ENCODE measurements at regions not wholly inside any gene's neighbourhood (a gene's known extent, or its start where the extent isn't known, plus 50 kb on each side); places are given as distances from the start of the nearest gene placed in this dataset.

DNA sequence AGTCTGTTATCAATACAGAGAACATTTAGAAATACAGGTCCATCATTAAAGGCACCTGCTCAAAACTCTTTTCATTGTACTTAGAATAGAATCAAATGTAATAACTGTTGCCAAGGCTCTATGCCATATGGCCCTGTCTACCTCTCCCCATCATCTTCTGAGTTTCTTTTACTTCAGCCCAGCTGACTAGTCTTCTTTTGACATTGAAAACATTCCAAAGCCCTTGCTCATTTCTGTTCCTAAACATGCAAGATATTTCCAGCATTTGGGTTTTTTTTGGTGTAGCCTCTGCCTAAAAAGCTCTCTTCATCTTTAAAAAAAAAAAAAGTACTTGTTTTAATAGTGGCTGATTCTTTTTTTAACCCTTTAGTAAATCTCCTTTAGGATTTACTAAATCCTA, 165.5 kb upstream of the SMIM30 start:
- RAD21 ChIA-PET (ENCODE audit: unreplicated experiment) = interaction anchor here (0.6 kb wide), 1 partner anchor 198 kb away, joined by 6 read pairs; no protein-coding TSS in a partner anchor
- no peak for ATAC-seq
- TF ChIP-seq ZNF24 (IDR thresholded peaks at IDR 0.05) = no peak
- TF ChIP-seq FOS (IDR thresholded peaks at IDR 0.05; ENCODE audit: borderline replicate concordance, extremely low read depth, insufficient read length) = no peak
- TF ChIP-seq CREB1 (IDR thresholded peaks at IDR 0.05; ENCODE audit: low read depth) = no peak
- TF ChIP-seq, protein P1, sequence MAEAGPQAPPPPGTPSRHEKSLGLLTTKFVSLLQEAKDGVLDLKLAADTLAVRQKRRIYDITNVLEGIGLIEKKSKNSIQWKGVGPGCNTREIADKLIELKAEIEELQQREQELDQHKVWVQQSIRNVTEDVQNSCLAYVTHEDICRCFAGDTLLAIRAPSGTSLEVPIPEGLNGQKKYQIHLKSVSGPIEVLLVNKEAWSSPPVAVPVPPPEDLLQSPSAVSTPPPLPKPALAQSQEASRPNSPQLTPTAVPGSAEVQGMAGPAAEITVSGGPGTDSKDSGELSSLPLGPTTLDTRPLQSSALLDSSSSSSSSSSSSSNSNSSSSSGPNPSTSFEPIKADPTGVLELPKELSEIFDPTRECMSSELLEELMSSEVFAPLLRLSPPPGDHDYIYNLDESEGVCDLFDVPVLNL (IDR thresholded peaks at IDR 0.05; ENCODE audit: low read depth, low read length) = no peak
- no peak for TF ChIP-seq SUPT20H (IDR thresholded peaks at IDR 0.05; ENCODE audit: borderline replicate concordance, control insufficient read depth, low read depth, low read length)
- no peak for TF ChIP-seq TARDBP (IDR thresholded peaks at IDR 0.05; ENCODE audit: borderline replicate concordance)
- no peak for TF ChIP-seq HDGF (IDR thresholded peaks at IDR 0.05)
- TF ChIP-seq SREBF1 (IDR thresholded peaks at IDR 0.05; ENCODE audit: low read length) = no peak
- TF ChIP-seq, protein P2, sequence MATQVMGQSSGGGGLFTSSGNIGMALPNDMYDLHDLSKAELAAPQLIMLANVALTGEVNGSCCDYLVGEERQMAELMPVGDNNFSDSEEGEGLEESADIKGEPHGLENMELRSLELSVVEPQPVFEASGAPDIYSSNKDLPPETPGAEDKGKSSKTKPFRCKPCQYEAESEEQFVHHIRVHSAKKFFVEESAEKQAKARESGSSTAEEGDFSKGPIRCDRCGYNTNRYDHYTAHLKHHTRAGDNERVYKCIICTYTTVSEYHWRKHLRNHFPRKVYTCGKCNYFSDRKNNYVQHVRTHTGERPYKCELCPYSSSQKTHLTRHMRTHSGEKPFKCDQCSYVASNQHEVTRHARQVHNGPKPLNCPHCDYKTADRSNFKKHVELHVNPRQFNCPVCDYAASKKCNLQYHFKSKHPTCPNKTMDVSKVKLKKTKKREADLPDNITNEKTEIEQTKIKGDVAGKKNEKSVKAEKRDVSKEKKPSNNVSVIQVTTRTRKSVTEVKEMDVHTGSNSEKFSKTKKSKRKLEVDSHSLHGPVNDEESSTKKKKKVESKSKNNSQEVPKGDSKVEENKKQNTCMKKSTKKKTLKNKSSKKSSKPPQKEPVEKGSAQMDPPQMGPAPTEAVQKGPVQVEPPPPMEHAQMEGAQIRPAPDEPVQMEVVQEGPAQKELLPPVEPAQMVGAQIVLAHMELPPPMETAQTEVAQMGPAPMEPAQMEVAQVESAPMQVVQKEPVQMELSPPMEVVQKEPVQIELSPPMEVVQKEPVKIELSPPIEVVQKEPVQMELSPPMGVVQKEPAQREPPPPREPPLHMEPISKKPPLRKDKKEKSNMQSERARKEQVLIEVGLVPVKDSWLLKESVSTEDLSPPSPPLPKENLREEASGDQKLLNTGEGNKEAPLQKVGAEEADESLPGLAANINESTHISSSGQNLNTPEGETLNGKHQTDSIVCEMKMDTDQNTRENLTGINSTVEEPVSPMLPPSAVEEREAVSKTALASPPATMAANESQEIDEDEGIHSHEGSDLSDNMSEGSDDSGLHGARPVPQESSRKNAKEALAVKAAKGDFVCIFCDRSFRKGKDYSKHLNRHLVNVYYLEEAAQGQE (IDR thresholded peaks at IDR 0.05; ENCODE audit: low read depth, low read length) = no peak
- no peak for TF ChIP-seq EED (IDR thresholded peaks at IDR 0.05; ENCODE audit: low read depth)
- no peak for TF ChIP-seq WRNIP1 (IDR thresholded peaks at IDR 0.05; ENCODE audit: borderline replicate concordance, low read depth, low read length)
- no peak for TF ChIP-seq PAX8 (IDR thresholded peaks at IDR 0.05)
- no peak for TF ChIP-seq YY1 (IDR thresholded peaks at IDR 0.05; ENCODE audit: low read depth, low read length)
- TF ChIP-seq, protein P3, sequence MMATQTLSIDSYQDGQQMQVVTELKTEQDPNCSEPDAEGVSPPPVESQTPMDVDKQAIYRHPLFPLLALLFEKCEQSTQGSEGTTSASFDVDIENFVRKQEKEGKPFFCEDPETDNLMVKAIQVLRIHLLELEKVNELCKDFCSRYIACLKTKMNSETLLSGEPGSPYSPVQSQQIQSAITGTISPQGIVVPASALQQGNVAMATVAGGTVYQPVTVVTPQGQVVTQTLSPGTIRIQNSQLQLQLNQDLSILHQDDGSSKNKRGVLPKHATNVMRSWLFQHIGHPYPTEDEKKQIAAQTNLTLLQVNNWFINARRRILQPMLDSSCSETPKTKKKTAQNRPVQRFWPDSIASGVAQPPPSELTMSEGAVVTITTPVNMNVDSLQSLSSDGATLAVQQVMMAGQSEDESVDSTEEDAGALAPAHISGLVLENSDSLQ (IDR thresholded peaks at IDR 0.05) = no peak
- TF ChIP-seq POU2F2 (IDR thresholded peaks at IDR 0.05; ENCODE audit: borderline replicate concordance, low read depth, low read length) = no peak
- TF ChIP-seq, protein P4, sequence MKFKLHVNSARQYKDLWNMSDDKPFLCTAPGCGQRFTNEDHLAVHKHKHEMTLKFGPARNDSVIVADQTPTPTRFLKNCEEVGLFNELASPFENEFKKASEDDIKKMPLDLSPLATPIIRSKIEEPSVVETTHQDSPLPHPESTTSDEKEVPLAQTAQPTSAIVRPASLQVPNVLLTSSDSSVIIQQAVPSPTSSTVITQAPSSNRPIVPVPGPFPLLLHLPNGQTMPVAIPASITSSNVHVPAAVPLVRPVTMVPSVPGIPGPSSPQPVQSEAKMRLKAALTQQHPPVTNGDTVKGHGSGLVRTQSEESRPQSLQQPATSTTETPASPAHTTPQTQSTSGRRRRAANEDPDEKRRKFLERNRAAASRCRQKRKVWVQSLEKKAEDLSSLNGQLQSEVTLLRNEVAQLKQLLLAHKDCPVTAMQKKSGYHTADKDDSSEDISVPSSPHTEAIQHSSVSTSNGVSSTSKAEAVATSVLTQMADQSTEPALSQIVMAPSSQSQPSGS (IDR thresholded peaks at IDR 0.05; ENCODE audit: low read length) = no peak
- Histone ChIP-seq H3K27me3 (replicated peaks in 1 of 2; ENCODE audit: control insufficient read depth in 2 of 2, insufficient read depth in 2 of 2, low read length in 1 of 2) (no peaks in the 10 kb centered on the region), H3K27ac (ENCODE audit: control insufficient read depth, insufficient read depth) (no peak overlapping the region), H3K4me3 (no peak overlapping the region), H3K4me1 (ENCODE audit: control insufficient read depth, insufficient read depth, low read length) (no peaks in the 10 kb centered on the region), H2AFZ (ENCODE audit: control insufficient read depth, low read depth, low read length) (no peak overlapping the region), H3K79me2 (ENCODE audit: control insufficient read depth, insufficient read depth, low read length) (no peaks in the 10 kb centered on the region), H4K20me1 (ENCODE audit: control insufficient read depth, insufficient read depth) (no peaks in the 10 kb centered on the region), H3K9ac (ENCODE audit: control insufficient read depth, insufficient read depth, low read length) (no peak overlapping the region), H3K9me3 (replicated peaks; ENCODE audit: control insufficient read depth, insufficient read depth, low read length) (no peaks in the 10 kb centered on the region), H3K4me2 (ENCODE audit: control insufficient read depth, insufficient read depth) (no peak overlapping the region), H3K36me3 (ENCODE audit: control insufficient read depth in 2 of 2, insufficient read depth in 2 of 2, low read length in 1 of 2) (no peaks in the 10 kb centered on the region)
- no TSS peak for BruUV-seq (replicated peaks)
- no peak for FAIRE-seq
- DNase-seq (ENCODE audit: low read depth, low spot score) = no peak
- intact Hi-C loops (cut with micrococcal nuclease; ENCODE audit: unreplicated experiment) (loop anchor here (10.0 kb wide), 2 partner anchors 269 to 729 kb away; no protein-coding TSS in a partner anchor), in situ Hi-C loops (cut with MboI) (no loop called here)
- SMC1A ChIA-PET (ENCODE audit: uncharacterized antibody, unreplicated experiment) = no interaction called here
- POLR2A ChIA-PET = no interaction called here
- CTCF ChIA-PET = no interaction called here
